Pancreas (tissue), 10 donors: ENCODE measurements at regions not wholly inside any gene's neighbourhood (a gene's known extent, or its start where the extent isn't known, plus 50 kb on each side); places are given as distances from the start of the nearest gene placed in this dataset.

Source experiments
- ATAC-seq, 4 donors: fragments of 200-7000 bp; cut with Tn5 transposase; one replicate each; pipeline versions ENCODE4 v1.8.0 to v1.9.1; 2020; ENCODE audit warnings: mild to moderate bottlenecking in 4 of 4, moderate library complexity in 4 of 4
- DNase-seq, 6 donors: peaks; one replicate each; pipeline ENCODE4 v3.0.0-alpha.2; 2020
- FAIRE-seq: peaks from 2 replicates; lab custom pipeline; 2012; peaks lifted over from hg19 to GRCh38; lab: Jason Lieb, UNC
- H3K27ac ChIP-seq, 4 donors: fragments of 200-600 bp; sonication (generic); 1 replicate in 3 of 4; 2 replicates in 1 of 4; pipeline versions ENCODE4 v1.5.0 to v1.8.0; 2020
- H3K27me3 ChIP-seq, 4 donors: fragments of 200-600 bp; one replicate each; pipeline ENCODE4 v1.8.0; 2021
- H3K36me3 ChIP-seq, 3 donors: fragments of 200-600 bp; sonication (generic) in 1 of 3; one replicate each; pipeline versions ENCODE4 v1.5.0 to v1.8.0; 2020 to 2021
- H3K4me1 ChIP-seq, 3 donors: fragments of 200-600 bp; one replicate each; pipeline ENCODE4 v1.8.0; 2021
- H3K4me3 ChIP-seq, 4 donors: fragments of 200-600 bp; sonication (generic) in 2 of 4; one replicate each; pipeline versions ENCODE4 v1.5.0 to v1.8.0; 2020 to 2021
- H3K9me3 ChIP-seq, 4 donors: fragments of 200-600 bp; one replicate each; pipeline ENCODE4 v1.8.0; 2021
- WGBS, 2 donors: extraction: QIAGEN DNeasy Blood & Tissue Kit; methylation state at CpG; one replicate each; pipeline ENCODE4 v1.1.7; 2013; 5-methylcytosine and 5-hydroxymethylcytosine counted together
- intact Hi-C, 3 donors: fragments of 100-400 bp; cut with DNase I; formaldehyde crosslinking; loops; one replicate each; pipeline versions ENCODE4 v1.11.1 to v1.14.2; 2022
- TF ChIP-seq, protein P1 (sequence below), 4 donors: fragments of 200-600 bp; sonication (generic) in 3 of 4; IDR thresholded peaks; one replicate each; pipeline versions ENCODE4 v1.5.0 to v1.8.0; 2021; ENCODE audit warnings: antibody characterized with exemption in 4 of 4
- donor health status: healthy with polysubstance abuse.
- donor health status: DM: no; HTN: no; CAD: no; lungs with moderate emphysema.
- donor health status: DM: no; HTN: no; CAD: no.
- donor health status: control.
- donor health status: control.
- donor health status: Bipolar disorder and iron deficiency.
- donor health status: DM: yes; HTN: yes; CAD: no.
- donor health status: DM: no; HTN: no; CAD: no.
- donor health status: DM: no; HTN: no; CAD: no.
- donor health status: DM: yes; HTN: yes; CAD: no.

GRCh38 chr12:68446901-68447796 lies 115.0 kb upstream of the MDM1 start:
- 39% methylated on average over 7 of the region's 7 CpGs for WGBS, 2 donors
- Histone ChIP-seq H3K27ac (no peak overlapping the region), H3K4me3 (no peak overlapping the region), H3K4me1 (peaks cover 0 to 2% (median 0%) of the 10 kb centered on the region in 3 donors), H3K27me3 (no peaks in the 10 kb centered on the region), H3K36me3 (no peaks in the 10 kb centered on the region), H3K9me3 (no peaks in the 10 kb centered on the region)
- FAIRE-seq (no peak), ATAC-seq (peak in 1 of 4 donors; percentile 43), DNase-seq (no peak)
- intact Hi-C loops, result no loop called here
- TF ChIP-seq, protein P1, sequence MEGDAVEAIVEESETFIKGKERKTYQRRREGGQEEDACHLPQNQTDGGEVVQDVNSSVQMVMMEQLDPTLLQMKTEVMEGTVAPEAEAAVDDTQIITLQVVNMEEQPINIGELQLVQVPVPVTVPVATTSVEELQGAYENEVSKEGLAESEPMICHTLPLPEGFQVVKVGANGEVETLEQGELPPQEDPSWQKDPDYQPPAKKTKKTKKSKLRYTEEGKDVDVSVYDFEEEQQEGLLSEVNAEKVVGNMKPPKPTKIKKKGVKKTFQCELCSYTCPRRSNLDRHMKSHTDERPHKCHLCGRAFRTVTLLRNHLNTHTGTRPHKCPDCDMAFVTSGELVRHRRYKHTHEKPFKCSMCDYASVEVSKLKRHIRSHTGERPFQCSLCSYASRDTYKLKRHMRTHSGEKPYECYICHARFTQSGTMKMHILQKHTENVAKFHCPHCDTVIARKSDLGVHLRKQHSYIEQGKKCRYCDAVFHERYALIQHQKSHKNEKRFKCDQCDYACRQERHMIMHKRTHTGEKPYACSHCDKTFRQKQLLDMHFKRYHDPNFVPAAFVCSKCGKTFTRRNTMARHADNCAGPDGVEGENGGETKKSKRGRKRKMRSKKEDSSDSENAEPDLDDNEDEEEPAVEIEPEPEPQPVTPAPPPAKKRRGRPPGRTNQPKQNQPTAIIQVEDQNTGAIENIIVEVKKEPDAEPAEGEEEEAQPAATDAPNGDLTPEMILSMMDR (IDR thresholded peaks at IDR 0.05), result no peak

GRCh38 chr12:68447797-68448260 lies 115.7 kb upstream of the MDM1 start:
- Histone ChIP-seq H3K36me3 (no peaks in the 10 kb centered on the region), H3K9me3 (no peaks in the 10 kb centered on the region), H3K27ac (no peak overlapping the region), H3K27me3 (no peaks in the 10 kb centered on the region), H3K4me3 (no peak overlapping the region), H3K4me1 (peaks cover 0 to 4% (median 0%) of the 10 kb centered on the region in 3 donors)
- intact Hi-C loops, result no loop called here
- no peak for DNase-seq
- FAIRE-seq, result no peak
- TF ChIP-seq, protein P1 (IDR thresholded peaks at IDR 0.05), result no peak
- no peak for ATAC-seq
- 53 to 62% methylated on average over 2 of the region's 2 CpGs for WGBS, 2 donors

DNA sequence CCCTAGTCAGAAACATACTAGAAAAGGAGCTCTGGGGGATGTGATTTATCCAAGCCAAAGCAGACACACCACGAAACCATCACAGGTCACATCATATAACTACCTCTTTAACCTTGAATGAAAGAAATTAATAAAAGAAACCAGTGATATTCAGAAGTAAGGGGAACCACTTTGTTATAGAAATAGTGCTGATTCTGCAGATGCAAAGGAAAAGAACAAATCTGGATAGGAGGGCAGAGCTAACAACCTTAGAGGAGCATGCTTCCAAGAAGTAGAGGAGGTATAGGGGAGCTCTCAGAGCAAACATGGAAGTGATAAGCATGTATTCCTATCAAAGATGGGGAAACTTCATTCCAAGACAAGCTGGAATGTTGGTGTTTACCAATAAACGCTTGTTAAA lies 117.0 kb upstream of the MDM1 start:
- WGBS, 2 donors, result 73 to 93% methylated on average over 2 of the region's 2 CpGs
- H3K4me3 ChIP-seq, result no peak overlapping the region
- DNase-seq (no peak), FAIRE-seq (no peak), ATAC-seq (no peak)
- no peaks in the 10 kb centered on the region for H3K36me3 ChIP-seq
- no peak overlapping the region for H3K27ac ChIP-seq
- no peaks in the 10 kb centered on the region for H3K27me3 ChIP-seq
- H3K9me3 ChIP-seq, result no peaks in the 10 kb centered on the region
- TF ChIP-seq, protein P1 (IDR thresholded peaks at IDR 0.05), result no peak
- intact Hi-C loops, result no loop called here
- peaks cover 0 to 4% (median 0%) of the 10 kb centered on the region in 3 donors for H3K4me1 ChIP-seq

DNA sequence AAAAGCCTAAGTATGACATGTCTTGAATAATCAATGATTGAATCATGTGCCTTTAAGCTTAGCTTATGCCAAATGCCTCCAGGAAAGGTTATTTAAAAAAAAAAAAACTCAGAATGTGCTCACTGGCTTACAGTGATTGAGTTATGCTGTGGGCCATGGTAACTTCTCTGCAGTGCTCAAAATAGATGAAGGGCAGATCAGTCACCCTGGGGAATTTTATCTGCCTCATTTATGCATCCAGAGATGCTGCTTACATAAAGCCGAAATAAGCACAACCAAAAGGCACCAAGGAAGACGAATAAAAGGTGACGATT lies 118.7 kb upstream of the MDM1 start:
- DNase-seq (no peak), FAIRE-seq (no peak), ATAC-seq (no peak)
- intact Hi-C loops, result no loop called here
- 58 to 75% methylated on average over 3 of the region's 3 CpGs for WGBS, 2 donors
- no peak overlapping the region for H3K4me3 ChIP-seq
- H3K9me3 ChIP-seq, result no peaks in the 10 kb centered on the region
- H3K27me3 ChIP-seq, result no peaks in the 10 kb centered on the region
- H3K27ac ChIP-seq, result no peak overlapping the region
- H3K4me1 ChIP-seq, result peaks cover 0 to 12% (median 5%) of the 10 kb centered on the region in 3 donors
- TF ChIP-seq, protein P1 (IDR thresholded peaks at IDR 0.05), result no peak
- no peaks in the 10 kb centered on the region for H3K36me3 ChIP-seq
